Stomach (tissue), 8 donors: ENCODE measurements at regions not wholly inside any gene's neighbourhood (a gene's known extent, or its start where the extent isn't known, plus 50 kb on each side); places are given as distances from the start of the nearest gene placed in this dataset.

Source experiments
- DNase-seq, 2 donors: peaks; one replicate each; pipeline versions ENCODE4 v3.0.0 to v3.0.0-alpha.2; 2013 to 2019
- H3K27ac ChIP-seq, 5 donors: fragments of 200-600 bp in 4 of 5; sonication (generic) in 4 of 5; one replicate each; pipeline ENCODE4 v1.5.1; 2013 to 2019; ENCODE audit warnings: mild to moderate bottlenecking in 1 of 5, moderate library complexity in 1 of 5
- H3K27me3 ChIP-seq, 3 donors: fragments of 200-600 bp; sonication (generic); one replicate each; pipeline ENCODE4 v1.5.1; 2017 to 2019; ENCODE audit warnings: mixed run types in 1 of 3
- H3K36me3 ChIP-seq, 4 donors: fragments of 200-600 bp; sonication (generic); 1 replicate in 3 of 4; 2 replicates in 1 of 4; pipeline ENCODE4 v1.5.1; 2016 to 2019
- H3K4me1 ChIP-seq, 4 donors: fragments of 200-600 bp; sonication (generic); one replicate each; pipeline ENCODE4 v1.5.1; 2016 to 2019
- H3K4me3 ChIP-seq, 4 donors: fragments of 200-600 bp; sonication (generic) in 3 of 4; one replicate each; pipeline ENCODE4 v1.5.1; 2016 to 2019; ENCODE audit warnings: mild to moderate bottlenecking in 1 of 4
- H3K9me3 ChIP-seq, 4 donors: fragments of 200-600 bp; sonication (generic); one replicate each; pipeline ENCODE4 v1.5.1; 2016 to 2019
- CTCF ChIP-seq, 7 experiments: fragments of 450-650 bp in 4 of 7; fragments of 200-600 bp in 3 of 7; sonication (generic) in 3 of 7; IDR thresholded peaks; one replicate each; pipeline ENCODE4 v1.5.1; 2016 to 2019; ENCODE audit warnings: antibody characterized with exemption in 7 of 7, control low read depth in 2 of 7, mild to moderate bottlenecking in 1 of 7
- EP300 ChIP-seq: sonication (generic); formaldehyde crosslinking; IDR thresholded peaks from one replicate; pipeline ENCODE4 v1.6.1; 2017; ENCODE audit warnings: antibody characterized with exemption
- POLR2A ChIP-seq, 4 donors: fragments of 450-650 bp; IDR thresholded peaks; one replicate each; pipeline ENCODE4 v1.6.1; 2016; ENCODE audit warnings: antibody characterized with exemption in 4 of 4, control low read depth in 2 of 4, mild to moderate bottlenecking in 1 of 4, moderate library complexity in 1 of 4
- POLR2AphosphoS5 ChIP-seq, 3 donors: sonication (generic); formaldehyde crosslinking; IDR thresholded peaks; one replicate each; pipeline ENCODE4 v1.6.1; 2016; ENCODE audit warnings: antibody characterized with exemption in 3 of 3
- WGBS, 5 donors: extraction: QIAGEN DNeasy Blood & Tissue Kit in 3 of 5; methylation state at CpG; one replicate each; pipeline versions ENCODE4 v1.1.5 to v1.1.7; 2013 to 2018; 5-methylcytosine and 5-hydroxymethylcytosine counted together
- intact Hi-C: fragments of 100-400 bp; cut with DNase I; formaldehyde crosslinking; loops from one replicate; pipeline ENCODE4 v1.15.1; 2023; ENCODE audit warnings: low total_unique reads
- donor health status: healthy with polysubstance abuse.
- donor health status: Bipolar disorder and iron deficiency.
- donor health status: healthy.

DNA sequence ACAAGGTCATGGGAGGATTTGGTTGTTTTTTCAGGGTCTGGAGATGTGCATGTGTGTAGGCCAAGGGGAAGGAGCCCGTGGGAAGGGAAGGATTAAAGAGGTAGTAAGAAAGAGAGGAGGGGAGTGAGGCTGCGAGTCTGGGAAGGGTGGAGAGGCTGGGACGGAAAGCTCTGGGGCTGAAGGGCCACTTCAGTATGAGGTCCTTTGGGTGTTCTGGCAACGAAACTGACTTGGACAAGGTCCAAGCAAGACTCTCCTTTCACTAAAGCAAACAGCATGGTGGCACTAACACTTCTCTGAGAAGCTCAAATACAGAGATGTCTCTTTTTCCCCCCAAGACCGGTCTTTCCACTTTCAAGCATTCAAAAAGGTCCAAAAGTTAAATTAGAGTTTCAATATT lies 394.5 kb downstream of the ARHGEF28 start:
- no peak overlapping the region for H3K27ac ChIP-seq
- 48 to 72% (median 57%) methylated on average over 5 of the region's 5 CpGs for WGBS, 5 donors
- no peak for DNase-seq

DNA sequence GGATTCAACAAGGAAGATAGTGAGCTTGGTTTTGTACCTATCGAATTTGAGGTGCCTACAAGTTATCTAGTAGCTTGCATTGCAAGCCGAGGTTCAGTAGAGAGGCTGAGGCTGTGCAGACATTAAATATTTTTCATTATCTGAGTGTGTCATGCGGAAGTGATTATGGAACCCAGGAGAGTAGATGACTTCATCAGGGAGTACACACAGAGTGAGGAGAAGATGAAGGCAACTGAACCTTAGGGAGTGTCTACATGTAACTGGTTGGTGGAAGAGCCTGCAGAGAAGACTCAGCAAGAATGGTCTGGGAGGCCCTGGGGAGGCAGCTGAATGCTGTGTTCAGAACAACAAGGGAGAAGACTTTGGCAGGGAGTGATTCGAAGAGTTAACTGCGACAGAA lies 393.9 kb downstream of the ARHGEF28 start:
- TF ChIP-seq CTCF (IDR thresholded peaks at IDR 0.05) (no peak), POLR2A (IDR thresholded peaks at IDR 0.05) (no peak), POLR2AphosphoS5 (IDR thresholded peaks at IDR 0.05) (no peak), EP300 (no peak)
- no peak for DNase-seq
- no peaks in the 10 kb centered on the region for H3K4me1 ChIP-seq
- no peak overlapping the region for H3K4me3 ChIP-seq
- H3K9me3 ChIP-seq = no peaks in the 10 kb centered on the region
- no peaks in the 10 kb centered on the region for H3K36me3 ChIP-seq
- 89 to 96% (median 94%) methylated on average over 5 of the region's 5 CpGs for WGBS, 5 donors
- no peaks in the 10 kb centered on the region for H3K27me3 ChIP-seq
- H3K27ac ChIP-seq = no peak overlapping the region
- intact Hi-C loops = no loop called here

More for the DNA sequence above, 394.5 kb downstream of the ARHGEF28 start:
- TF ChIP-seq EP300 (no peak), POLR2AphosphoS5 (IDR thresholded peaks at IDR 0.05) (no peak), CTCF (IDR thresholded peaks at IDR 0.05) (no peak), POLR2A (IDR thresholded peaks at IDR 0.05) (no peak)
- H3K36me3 ChIP-seq = no peaks in the 10 kb centered on the region
- H3K27me3 ChIP-seq = no peaks in the 10 kb centered on the region
- H3K4me1 ChIP-seq = no peaks in the 10 kb centered on the region
- intact Hi-C loops = no loop called here
- no peaks in the 10 kb centered on the region for H3K9me3 ChIP-seq
- H3K4me3 ChIP-seq = no peak overlapping the region

- no peaks in the 10 kb centered on the region for H3K9me3 ChIP-seq
- intact Hi-C loops = no loop called here
- H3K4me3 ChIP-seq = no peak overlapping the region
- H3K27me3 ChIP-seq = no peaks in the 10 kb centered on the region
- H3K36me3 ChIP-seq = no peaks in the 10 kb centered on the region
- no peak overlapping the region for H3K27ac ChIP-seq
- WGBS, 5 donors = 29 to 58% (median 44%) methylated on average over 3 of the region's 3 CpGs
- no peaks in the 10 kb centered on the region for H3K4me1 ChIP-seq
- TF ChIP-seq CTCF (IDR thresholded peaks at IDR 0.05) = no peak
- TF ChIP-seq POLR2A (IDR thresholded peaks at IDR 0.05) = no peak
- TF ChIP-seq POLR2AphosphoS5 (IDR thresholded peaks at IDR 0.05) = no peak
- TF ChIP-seq EP300 = no peak
- no peak for DNase-seq
Measured at GRCh38 chr5:74017786-74018211, 391.8 kb downstream of the ARHGEF28 start.

DNA sequence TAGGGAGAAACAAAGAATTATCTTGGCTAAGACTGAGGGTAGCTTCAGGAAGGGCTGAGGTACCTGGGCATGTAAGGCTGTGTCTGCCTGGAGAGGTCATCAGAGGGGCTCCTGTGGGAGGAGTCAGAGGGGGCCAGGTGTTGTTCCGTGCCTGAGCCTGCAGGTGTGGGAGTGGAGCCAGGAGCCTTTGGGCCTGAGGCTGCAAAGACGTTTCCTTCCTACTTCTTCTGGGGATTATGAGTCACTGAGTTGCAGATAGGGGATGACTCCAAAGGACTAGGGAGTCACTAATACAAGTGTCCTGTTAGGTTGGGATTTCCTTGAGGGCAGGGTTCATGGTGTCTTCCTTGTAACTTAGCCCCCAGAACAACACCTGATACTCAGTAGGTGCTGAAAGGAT lies 391.1 kb downstream of the ARHGEF28 start:
- Histone ChIP-seq H3K9me3 (no peaks in the 10 kb centered on the region), H3K4me1 (no peaks in the 10 kb centered on the region), H3K27me3 (no peaks in the 10 kb centered on the region), H3K36me3 (no peaks in the 10 kb centered on the region), H3K4me3 (no peak overlapping the region), H3K27ac (no peak overlapping the region)
- no peak for DNase-seq
- TF ChIP-seq POLR2A (IDR thresholded peaks at IDR 0.05) (no peak), CTCF (IDR thresholded peaks at IDR 0.05) (no peak), POLR2AphosphoS5 (IDR thresholded peaks at IDR 0.05) (no peak), EP300 (no peak)
- 14 to 41% (median 24%) methylated on average over 2 of the region's 2 CpGs for WGBS, 5 donors
- intact Hi-C loops = no loop called here
